Transverse colon (tissue), 3 donors: ENCODE measurements at regions not wholly inside any gene's neighbourhood (a gene's known extent, or its start where the extent isn't known, plus 50 kb on each side); places are given as distances from the start of the nearest gene placed in this dataset.

ENCODE experiments used
- CTCF ChIP-seq, 5 experiments: fragments of 200-600 bp in 3 of 5; fragments of 450-650 bp in 2 of 5; sonication (generic) in 3 of 5; IDR thresholded peaks; 1 replicate in 2 of 5; 2 replicates in 3 of 5; pipeline ENCODE4 v1.5.1; 2016 to 2017; ENCODE audit warnings: antibody characterized with exemption in 5 of 5, inconsistent platforms in 3 of 5, mild to moderate bottlenecking in 2 of 5, moderate library complexity in 1 of 5
- POLR2A ChIP-seq: fragments of 450-650 bp; IDR thresholded peaks from one replicate; pipeline ENCODE4 v1.6.1; 2016; ENCODE audit warnings: antibody characterized with exemption, mild to moderate bottlenecking, moderate library complexity

GRCh38 chr6:12415980-12416598, 125.9 kb downstream of the EDN1 start:
- TF ChIP-seq CTCF (IDR thresholded peaks at IDR 0.05) = no peak
- no peak for TF ChIP-seq POLR2A
